K562 (cell line): ENCODE measurements at regions not wholly inside any gene's neighbourhood (a gene's known extent, or its start where the extent isn't known, plus 50 kb on each side); places are given as distances from the start of the nearest gene placed in this dataset.

Source experiments
- CTCF ChIP-seq, 3 experiments: IDR thresholded peaks in 2 of 3; conservative IDR thresholded peaks in 1 of 3; 2 replicates each; pipeline ENCODE4 v1.5.1; 2011 to 2012; ENCODE audit warnings: low read length in 3 of 3, mild to moderate bottlenecking in 3 of 3, control low read depth in 2 of 3, improper control_type of control experiment in 1 of 3, inconsistent platforms in 1 of 3, low read depth in 1 of 3, mixed read lengths in 1 of 3, moderate library complexity in 1 of 3; ENCODE audit not compliant: insufficient read depth in 2 of 3
- HDAC8 ChIP-seq: fragments of 450-650 bp; IDR thresholded peaks from 2 replicates; pipeline ENCODE4 v1.6.1; 2016; ENCODE audit warnings: mild to moderate bottlenecking, missing genetic modification characterization, moderate library complexity, missing compliant biosample characterization

GRCh38 chr7:8913682-8914081 lies 480.3 kb downstream of the NXPH1 start:
- TF ChIP-seq CTCF (IDR thresholded peaks at IDR 0.05 in 2 of 3, conservative IDR thresholded peaks at IDR 0.05 in 1 of 3; ENCODE audit: insufficient read depth in 2 of 3, low read depth in 1 of 3, low read length in 3 of 3) (no peak), HDAC8 (tag) (no peak)
